ENCODE measurements at regions not wholly inside any gene's neighbourhood (a gene's known extent, or its start where the extent isn't known, plus 50 kb on each side); places are given as distances from the start of the nearest gene placed in this dataset.

DNA sequence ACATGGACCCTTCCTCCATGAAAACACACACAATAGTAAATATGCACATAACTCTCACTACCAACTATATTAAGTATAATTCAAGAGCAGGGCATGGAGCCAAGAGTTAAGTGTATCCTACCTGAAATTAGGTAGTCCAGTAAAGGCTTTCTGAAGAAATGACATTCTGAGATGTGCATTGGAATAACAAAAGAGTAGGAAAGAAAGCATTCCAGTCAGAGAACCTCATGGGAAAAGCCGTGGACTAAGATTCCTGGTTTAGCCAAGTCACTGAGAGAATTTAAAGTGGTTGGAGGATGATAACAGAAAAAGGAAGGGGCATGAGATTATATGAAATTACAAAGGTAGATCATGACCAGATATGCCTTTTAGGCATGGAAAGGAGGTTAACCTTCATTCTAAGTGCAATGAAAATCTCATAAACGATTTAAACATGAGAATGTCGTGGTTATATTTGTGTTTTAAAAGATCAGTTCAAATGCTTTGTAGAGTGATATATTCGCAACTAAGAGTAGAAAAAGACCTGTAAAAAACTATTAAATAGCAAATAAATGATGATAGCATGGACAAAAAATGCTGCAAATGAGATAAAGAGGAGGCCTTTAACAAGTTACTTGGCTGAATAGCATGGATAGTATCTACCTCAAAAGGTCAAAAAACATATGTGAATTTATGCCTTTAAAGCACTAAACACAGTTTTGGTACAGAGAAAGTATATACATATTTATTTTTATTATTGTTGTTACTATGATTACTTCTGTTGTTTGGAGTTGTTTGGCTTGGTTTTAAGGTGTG lies 767.4 kb upstream of the GHITM start:
- TF ChIP-seq, protein P1, sequence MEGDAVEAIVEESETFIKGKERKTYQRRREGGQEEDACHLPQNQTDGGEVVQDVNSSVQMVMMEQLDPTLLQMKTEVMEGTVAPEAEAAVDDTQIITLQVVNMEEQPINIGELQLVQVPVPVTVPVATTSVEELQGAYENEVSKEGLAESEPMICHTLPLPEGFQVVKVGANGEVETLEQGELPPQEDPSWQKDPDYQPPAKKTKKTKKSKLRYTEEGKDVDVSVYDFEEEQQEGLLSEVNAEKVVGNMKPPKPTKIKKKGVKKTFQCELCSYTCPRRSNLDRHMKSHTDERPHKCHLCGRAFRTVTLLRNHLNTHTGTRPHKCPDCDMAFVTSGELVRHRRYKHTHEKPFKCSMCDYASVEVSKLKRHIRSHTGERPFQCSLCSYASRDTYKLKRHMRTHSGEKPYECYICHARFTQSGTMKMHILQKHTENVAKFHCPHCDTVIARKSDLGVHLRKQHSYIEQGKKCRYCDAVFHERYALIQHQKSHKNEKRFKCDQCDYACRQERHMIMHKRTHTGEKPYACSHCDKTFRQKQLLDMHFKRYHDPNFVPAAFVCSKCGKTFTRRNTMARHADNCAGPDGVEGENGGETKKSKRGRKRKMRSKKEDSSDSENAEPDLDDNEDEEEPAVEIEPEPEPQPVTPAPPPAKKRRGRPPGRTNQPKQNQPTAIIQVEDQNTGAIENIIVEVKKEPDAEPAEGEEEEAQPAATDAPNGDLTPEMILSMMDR (IDR thresholded peaks at IDR 0.05) = no peak
- no peak for TF ChIP-seq POLR2A (IDR thresholded peaks at IDR 0.05)

Measured in heart left ventricle (tissue), 13 donors.